ENCODE measurements at regions not wholly inside any gene's neighbourhood (a gene's known extent, or its start where the extent isn't known, plus 50 kb on each side); places are given as distances from the start of the nearest gene placed in this dataset.
A peak's percentile ranks its signal among the peaks of the same experiment; 100 is the strongest.
"Not testable (repeated sequence)": the region's sequence is repeated elsewhere in the genome, so short reads cannot be mapped to it uniquely, and the experiment has no call there.

- TF ChIP-seq CTCF (IDR thresholded peaks at IDR 0.05; ENCODE audit: low read depth, low read length): no peak
Measured at GRCh38 chr11:23772081-23772480, 724.8 kb upstream of the LUZP2 start.

GRCh38 chr11:23778971-23779370, 717.9 kb upstream of the LUZP2 start:
- Histone ChIP-seq H3K9me3 (ENCODE audit: low read depth) (no peaks in the 10 kb centered on the region), H3K36me3 (no peaks in the 10 kb centered on the region), H3K4me3 (no peak overlapping the region), H3K27ac (no peak overlapping the region), H3K27me3 (no peaks in the 10 kb centered on the region), H3K4me1 (ENCODE audit: low read depth) (no peaks in the 10 kb centered on the region)
- peak in 1 of 2 donors; percentile 25 for DNase-seq (ENCODE audit: low read depth in 1 of 2, low spot score in 1 of 2)
- TF ChIP-seq CTCF (IDR thresholded peaks at IDR 0.05; ENCODE audit: low read depth, low read length): no peak

More at GRCh38 chr11:23772081-23772480, 724.8 kb upstream of the LUZP2 start:
- H3K9me3 ChIP-seq (ENCODE audit: low read depth): peaks cover 7% of the 10 kb centered on the region
- H3K36me3 ChIP-seq: no peaks in the 10 kb centered on the region
- H3K27ac ChIP-seq: no peak overlapping the region
- no peak for DNase-seq (ENCODE audit: low read depth in 1 of 2, low spot score in 1 of 2)
- no peaks in the 10 kb centered on the region for H3K4me1 ChIP-seq (ENCODE audit: low read depth)
- H3K27me3 ChIP-seq: no peaks in the 10 kb centered on the region
- no peak overlapping the region for H3K4me3 ChIP-seq

- no peaks in the 10 kb centered on the region for H3K9me3 ChIP-seq (ENCODE audit: low read depth)
- DNase-seq (ENCODE audit: low read depth in 1 of 2, low spot score in 1 of 2): no peak
- no peak overlapping the region for H3K4me3 ChIP-seq
- no peak overlapping the region for H3K27ac ChIP-seq
- no peak for TF ChIP-seq CTCF (IDR thresholded peaks at IDR 0.05; ENCODE audit: low read depth, low read length)
- no peaks in the 10 kb centered on the region for H3K4me1 ChIP-seq (ENCODE audit: low read depth)
- H3K27me3 ChIP-seq: no peaks in the 10 kb centered on the region
- H3K36me3 ChIP-seq: no peaks in the 10 kb centered on the region
Measured at GRCh38 chr11:23780231-23780630, 716.6 kb upstream of the LUZP2 start.

GRCh38 chr11:23781803-23782560, 714.9 kb upstream of the LUZP2 start:
- no peak overlapping the region for H3K4me3 ChIP-seq
- DNase-seq (ENCODE audit: low read depth in 1 of 2, low spot score in 1 of 2): no peak
- H3K9me3 ChIP-seq (ENCODE audit: low read depth): no peaks in the 10 kb centered on the region
- no peak overlapping the region for H3K27ac ChIP-seq
- H3K27me3 ChIP-seq: no peaks in the 10 kb centered on the region
- no peak for TF ChIP-seq CTCF (IDR thresholded peaks at IDR 0.05; ENCODE audit: low read depth, low read length)
- no peaks in the 10 kb centered on the region for H3K36me3 ChIP-seq
- H3K4me1 ChIP-seq (ENCODE audit: low read depth): no peaks in the 10 kb centered on the region

- H3K4me1 ChIP-seq (ENCODE audit: low read depth); H3K27ac ChIP-seq; H3K4me3 ChIP-seq; H3K36me3 ChIP-seq; H3K27me3 ChIP-seq; DNase-seq (ENCODE audit: low read depth in 1 of 2, low spot score in 1 of 2); H3K9me3 ChIP-seq (ENCODE audit: low read depth): not testable (repeated sequence)
Measured at GRCh38 chr11:23786974-23787373, 709.9 kb upstream of the LUZP2 start.

GRCh38 chr11:23789200-23789853, 707.5 kb upstream of the LUZP2 start:
- no peak for TF ChIP-seq CTCF (IDR thresholded peaks at IDR 0.05; ENCODE audit: low read depth, low read length)
- Histone ChIP-seq H3K27ac (no peak overlapping the region), H3K36me3 (no peaks in the 10 kb centered on the region), H3K9me3 (ENCODE audit: low read depth) (no peaks in the 10 kb centered on the region), H3K27me3 (no peaks in the 10 kb centered on the region), H3K4me1 (ENCODE audit: low read depth) (no peaks in the 10 kb centered on the region), H3K4me3 (no peak overlapping the region)
- no peak for DNase-seq (ENCODE audit: low read depth in 1 of 2, low spot score in 1 of 2)

Data from cardiac muscle cell (in vitro differentiated cells and primary cell).